ENCODE measurements at regions not wholly inside any gene's neighbourhood (a gene's known extent, or its start where the extent isn't known, plus 50 kb on each side); places are given as distances from the start of the nearest gene placed in this dataset.

GRCh38 chr10:33497338-33497737, 162.9 kb upstream of the NRP1 start:
- Histone ChIP-seq H3K36me3 (ENCODE audit: control insufficient read depth, low read length) (no peaks in the 10 kb centered on the region), H3K27ac (ENCODE audit: low read depth, low read length) (no peak overlapping the region), H3K9me2 (replicated peaks; ENCODE audit: control insufficient read depth, low read length) (no peaks in the 10 kb centered on the region), H3K9me3 (ENCODE audit: control insufficient read depth, insufficient read depth, low read length) (no peaks in the 10 kb centered on the region), H3F3A (ENCODE audit: control insufficient read depth, insufficient read depth) (no peaks in the 10 kb centered on the region), H3K4me1 (ENCODE audit: control insufficient read depth, low read length) (no peaks in the 10 kb centered on the region), H3K4me2 (ENCODE audit: low read length) (no peak overlapping the region), H4K20me1 (ENCODE audit: control insufficient read depth, insufficient read depth, low read depth, low read length) (no peaks in the 10 kb centered on the region), H3K4me3 (ENCODE audit: low read length) (no peak overlapping the region), H3K27me3 (ENCODE audit: control insufficient read depth, low read length) (no peaks in the 10 kb centered on the region), H3K79me2 (ENCODE audit: control insufficient read depth, low read length) (no peaks in the 10 kb centered on the region)
- no peak for TF ChIP-seq CTCF (IDR thresholded peaks at IDR 0.05; ENCODE audit: low read depth, low read length, poor library complexity, severe bottlenecking)
- no peak for TF ChIP-seq EZH2phosphoT487 (IDR thresholded peaks at IDR 0.05; ENCODE audit: borderline replicate concordance, low read length)

GRCh38 chr10:33496096-33496495, 161.6 kb upstream of the NRP1 start:
- TF ChIP-seq EZH2phosphoT487 (IDR thresholded peaks at IDR 0.05; ENCODE audit: borderline replicate concordance, low read length) (no peak), CTCF (IDR thresholded peaks at IDR 0.05; ENCODE audit: low read depth, low read length, poor library complexity, severe bottlenecking) (no peak)
- Histone ChIP-seq H3K9me3 (ENCODE audit: control insufficient read depth, insufficient read depth, low read length) (no peaks in the 10 kb centered on the region), H4K20me1 (ENCODE audit: control insufficient read depth, insufficient read depth, low read depth, low read length) (no peaks in the 10 kb centered on the region), H3F3A (ENCODE audit: control insufficient read depth, insufficient read depth) (no peaks in the 10 kb centered on the region), H3K27ac (ENCODE audit: low read depth, low read length) (no peak overlapping the region), H3K79me2 (ENCODE audit: control insufficient read depth, low read length) (no peaks in the 10 kb centered on the region), H3K4me3 (ENCODE audit: low read length) (no peak overlapping the region), H3K27me3 (ENCODE audit: control insufficient read depth, low read length) (no peaks in the 10 kb centered on the region), H3K9me2 (replicated peaks; ENCODE audit: control insufficient read depth, low read length) (no peaks in the 10 kb centered on the region), H3K36me3 (ENCODE audit: control insufficient read depth, low read length) (no peaks in the 10 kb centered on the region), H3K4me1 (ENCODE audit: control insufficient read depth, low read length) (no peaks in the 10 kb centered on the region), H3K4me2 (ENCODE audit: low read length) (no peak overlapping the region)

GRCh38 chr10:33494694-33495265, 160.3 kb upstream of the NRP1 start:
- H3K79me2 ChIP-seq (ENCODE audit: control insufficient read depth, low read length): no peaks in the 10 kb centered on the region
- H3K9me3 ChIP-seq (ENCODE audit: control insufficient read depth, insufficient read depth, low read length): no peaks in the 10 kb centered on the region
- no peak overlapping the region for H3K4me3 ChIP-seq (ENCODE audit: low read length)
- no peaks in the 10 kb centered on the region for H3K9me2 ChIP-seq (replicated peaks; ENCODE audit: control insufficient read depth, low read length)
- H3K27me3 ChIP-seq (ENCODE audit: control insufficient read depth, low read length): no peaks in the 10 kb centered on the region
- H3K27ac ChIP-seq (ENCODE audit: low read depth, low read length): no peak overlapping the region
- no peaks in the 10 kb centered on the region for H3K4me1 ChIP-seq (ENCODE audit: control insufficient read depth, low read length)
- H4K20me1 ChIP-seq (ENCODE audit: control insufficient read depth, insufficient read depth, low read depth, low read length): no peaks in the 10 kb centered on the region
- H3K36me3 ChIP-seq (ENCODE audit: control insufficient read depth, low read length): no peaks in the 10 kb centered on the region
- no peak overlapping the region for H3K4me2 ChIP-seq (ENCODE audit: low read length)
- no peak for TF ChIP-seq EZH2phosphoT487 (IDR thresholded peaks at IDR 0.05; ENCODE audit: borderline replicate concordance, low read length)
- no peak for TF ChIP-seq CTCF (IDR thresholded peaks at IDR 0.05; ENCODE audit: low read depth, low read length, poor library complexity, severe bottlenecking)
- no peaks in the 10 kb centered on the region for H3F3A ChIP-seq (ENCODE audit: control insufficient read depth, insufficient read depth)
